Activated B cell treated with CpG ODN at 0.5 μM for 24 hours (primary cell): ENCODE measurements at regions not wholly inside any gene's neighbourhood (a gene's known extent, or its start where the extent isn't known, plus 50 kb on each side); places are given as distances from the start of the nearest gene placed in this dataset.

ENCODE experiments used
- ATAC-seq: fragments of 200-7000 bp; cut with Tn5 transposase; one replicate; pipeline ENCODE4 v1.10.0; 2021; ENCODE audit warnings: low read depth, mild to moderate bottlenecking, moderate library complexity
- CTCF ChIA-PET: fragments of 350-600 bp; sonication (Branson Sonifier 250); formaldehyde crosslinking; loops from one replicate; lab custom pipeline; 2021; ENCODE audit warnings: antibody characterized with exemption; lab: Charles Lee
- POLR2A ChIA-PET: fragments of 350-600 bp; sonication (Branson Sonifier 250); formaldehyde crosslinking; loops from one replicate; lab custom pipeline; 2021; ENCODE audit warnings: antibody characterized with exemption; lab: Charles Lee
- DNase-seq: peaks from one replicate; pipeline ENCODE4 v3.0.0; 2022
- H3K27ac Mint-ChIP-seq: one replicate; pipeline ENCODE4 v1.8.0; 2020; ENCODE audit warnings: mixed read lengths
- H3K27me3 Mint-ChIP-seq: one replicate; pipeline ENCODE4 v1.8.0; 2021; ENCODE audit warnings: mixed read lengths
- H3K36me3 Mint-ChIP-seq: one replicate; pipeline ENCODE4 v1.8.0; 2021; ENCODE audit warnings: low read depth, mixed read lengths
- H3K4me1 Mint-ChIP-seq: one replicate; pipeline ENCODE4 v1.8.0; 2021; ENCODE audit warnings: mixed read lengths
- H3K4me3 Mint-ChIP-seq: one replicate; pipeline ENCODE4 v1.8.0; 2020; ENCODE audit warnings: mild to moderate bottlenecking, mixed read lengths
- H3K9me3 Mint-ChIP-seq: one replicate; pipeline ENCODE4 v1.8.0; 2020; ENCODE audit warnings: mixed read lengths
- CTCF ChIP-seq: fragments of 200-600 bp; IDR thresholded peaks from one replicate; pipeline ENCODE4 v1.8.0; 2022; ENCODE audit warnings: antibody characterized with exemption, mild to moderate bottlenecking
- intact Hi-C: fragments of 100-400 bp; cut with micrococcal nuclease; formaldehyde crosslinking; loops from one replicate; pipeline ENCODE4 v1.15.1; 2024

GRCh38 chr2:180255981-180256380 lies 248.9 kb upstream of the CWC22 start:
- no peak for ATAC-seq
- no peak overlapping the region for H3K4me3 Mint-ChIP-seq
- H3K27ac Mint-ChIP-seq, result no peak overlapping the region
- CTCF ChIA-PET, result no interaction called here
- H3K4me1 Mint-ChIP-seq, result peaks cover 8% of the 10 kb centered on the region
- intact Hi-C loops, result no loop called here
- POLR2A ChIA-PET, result no interaction called here
- H3K27me3 Mint-ChIP-seq, result no peaks in the 10 kb centered on the region
- no peak for DNase-seq
- H3K36me3 Mint-ChIP-seq, result no peaks in the 10 kb centered on the region
- TF ChIP-seq CTCF, result no peak
- no peaks in the 10 kb centered on the region for H3K9me3 Mint-ChIP-seq

DNA sequence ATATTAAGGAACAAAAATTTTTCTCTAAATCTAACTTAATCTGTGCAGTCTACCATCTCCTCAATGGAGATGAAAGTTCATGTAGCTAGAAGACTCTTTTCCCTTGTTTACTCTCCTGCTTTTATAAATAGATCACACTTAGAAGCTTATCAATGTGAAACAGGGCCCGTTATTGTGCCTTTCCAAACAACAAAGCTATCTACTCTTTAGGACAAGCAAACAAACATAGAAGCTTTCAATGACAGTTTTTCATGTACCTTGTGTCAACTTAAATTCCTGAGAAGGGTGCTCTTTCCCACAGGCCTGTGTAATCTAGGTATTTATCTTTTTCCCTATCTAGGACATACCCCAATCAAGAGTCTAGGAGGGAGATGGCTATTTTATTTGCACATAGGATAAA lies 247.8 kb upstream of the CWC22 start:
- Mint-ChIP-seq H3K4me1 (no peaks in the 10 kb centered on the region), H3K27ac (no peak overlapping the region), H3K4me3 (no peak overlapping the region), H3K36me3 (no peaks in the 10 kb centered on the region), H3K27me3 (no peaks in the 10 kb centered on the region), H3K9me3 (no peaks in the 10 kb centered on the region)
- no peak for TF ChIP-seq CTCF
- no peak for DNase-seq
- ChIA-PET CTCF (no interaction called here), POLR2A (no interaction called here)
- ATAC-seq, result no peak
- intact Hi-C loops, result no loop called here

DNA sequence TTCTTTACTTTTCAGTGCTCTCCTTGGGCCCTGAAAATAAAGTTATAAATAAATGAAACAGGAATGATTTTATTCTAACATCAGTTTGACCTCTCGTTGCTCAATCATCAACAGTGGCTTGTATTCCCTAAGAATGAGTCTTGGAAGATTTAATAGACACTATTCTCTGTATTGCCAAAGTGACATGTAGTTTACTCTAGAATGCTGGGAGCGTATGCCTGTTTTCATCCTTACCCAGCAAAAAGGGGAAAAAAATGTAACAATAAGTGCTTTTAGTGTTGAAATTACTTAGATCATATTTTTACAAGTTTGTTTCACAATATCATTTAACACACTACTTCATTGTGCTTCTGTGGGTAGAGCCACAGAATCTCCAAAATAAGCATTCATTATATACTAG lies 240.6 kb upstream of the CWC22 start:
- Mint-ChIP-seq H3K36me3 (no peaks in the 10 kb centered on the region), H3K27ac (no peak overlapping the region), H3K4me1 (no peaks in the 10 kb centered on the region), H3K27me3 (no peaks in the 10 kb centered on the region), H3K4me3 (no peak overlapping the region), H3K9me3 (no peaks in the 10 kb centered on the region)
- POLR2A ChIA-PET, result no interaction called here
- TF ChIP-seq CTCF, result no peak
- ATAC-seq (no peak), DNase-seq (no peak)
- CTCF ChIA-PET, result no interaction called here
- intact Hi-C loops, result loop anchor here (5.0 kb wide), 1 partner anchor 1465 kb away; no protein-coding TSS in a partner anchor

DNA sequence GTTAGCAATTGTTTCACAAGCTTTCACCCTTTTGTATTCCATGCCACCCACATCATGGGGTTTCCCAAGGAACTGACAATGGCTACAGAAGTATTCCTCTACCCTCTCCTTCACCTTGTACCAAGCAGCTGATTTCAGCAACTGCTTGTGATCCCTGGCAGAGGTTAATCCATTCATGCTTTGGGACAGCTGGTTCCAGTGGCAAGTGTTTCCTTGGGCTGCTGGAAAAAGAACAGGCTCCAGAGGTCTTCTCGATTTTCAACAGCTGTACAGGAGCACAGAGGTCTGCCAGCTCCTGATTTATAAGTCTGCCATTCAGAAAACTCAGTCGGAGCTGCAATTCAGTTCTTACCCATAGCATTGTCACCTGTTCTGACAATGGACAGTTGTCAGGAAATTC lies 239.2 kb upstream of the CWC22 start:
- POLR2A ChIA-PET, result no interaction called here
- CTCF ChIA-PET, result interaction anchor here (0.7 kb wide), 1 partner anchor 122 kb away, joined by 3 read pairs; no protein-coding TSS in a partner anchor
- Mint-ChIP-seq H3K9me3 (no peaks in the 10 kb centered on the region), H3K36me3 (no peaks in the 10 kb centered on the region), H3K27me3 (no peaks in the 10 kb centered on the region), H3K27ac (no peak overlapping the region), H3K4me3 (no peak overlapping the region), H3K4me1 (no peaks in the 10 kb centered on the region)
- intact Hi-C loops, result loop anchor here (5.0 kb wide), 1 partner anchor 1466 kb away; no protein-coding TSS in a partner anchor
- ATAC-seq, result no peak
- no peak for DNase-seq
- no peak for TF ChIP-seq CTCF

GRCh38 chr2:180240774-180241173 lies 233.7 kb upstream of the CWC22 start:
- Mint-ChIP-seq H3K9me3 (no peaks in the 10 kb centered on the region), H3K27me3 (no peaks in the 10 kb centered on the region), H3K27ac (no peak overlapping the region), H3K4me3 (no peak overlapping the region), H3K4me1 (no peaks in the 10 kb centered on the region), H3K36me3 (no peaks in the 10 kb centered on the region)
- intact Hi-C loops, result loop anchor here (1.0 to 5.0 kb wide), 4 partner anchors 113 to 818 kb away; partner anchors contain the start of gene UBE2E3
- ATAC-seq (no peak), DNase-seq (no peak)
- ChIA-PET CTCF (interaction anchor here (1.1 to 5.1 kb wide), 2 partner anchors 750 to 818 kb away, joined by 3 to 36 read pairs; no protein-coding TSS in a partner anchor), POLR2A (no interaction called here)
- no peak for TF ChIP-seq CTCF
